ENCODE measurements at regions not wholly inside any gene's neighbourhood (a gene's known extent, or its start where the extent isn't known, plus 50 kb on each side); places are given as distances from the start of the nearest gene placed in this dataset.

- ChIA-PET POLR2A (no interaction called here), CTCF (ENCODE audit: low intra/inter-chr PET ratio) (no interaction called here)
- Histone ChIP-seq H2AFZ (ENCODE audit: low read depth, low read length) (no peak overlapping the region), H3K79me2 (ENCODE audit: control insufficient read depth, insufficient read depth, low read length) (no peaks in the 10 kb centered on the region), H3K4me2 (ENCODE audit: insufficient read depth, low read length) (no peak overlapping the region), H3K27ac (ENCODE audit: extremely low read depth, low read depth, low read length) (no peak overlapping the region), H3K4me1 (replicated peaks in 1 of 2; ENCODE audit: control insufficient read depth in 2 of 2, insufficient read depth in 2 of 2, low read length in 2 of 2) (no peaks in the 10 kb centered on the region), H3K4me3 (no peak overlapping the region), H3K9me3 (replicated peaks; ENCODE audit: control insufficient read depth, insufficient read depth, low read depth, low read length) (no peaks in the 10 kb centered on the region), H3K9me1 (ENCODE audit: control insufficient read depth, insufficient read depth, low read length) (no peaks in the 10 kb centered on the region), H3K36me3 (ENCODE audit: control insufficient read depth, insufficient read depth, low read length) (no peaks in the 10 kb centered on the region), H3K27me3 (ENCODE audit: control insufficient read depth in 2 of 2, insufficient read depth in 2 of 2, low read length in 2 of 2) (no peaks in the 10 kb centered on the region), H3K9ac (ENCODE audit: insufficient read depth in 1 of 2, low read depth in 2 of 2, low read length in 2 of 2) (no peak overlapping the region), H4K20me1 (replicated peaks; ENCODE audit: control insufficient read depth, insufficient read depth, low read length) (no peaks in the 10 kb centered on the region)
- intact Hi-C loops (cut with micrococcal nuclease) = no loop called here
- DNase-seq (ENCODE audit: extremely low read depth in 1 of 4, low spot score in 3 of 4) (no peak), FAIRE-seq (no peak), ATAC-seq (no peak)
- in situ Hi-C loops (cut with MboI) = no loop called here
- WGBS (ENCODE audit: insufficient coverage, low coverage, missing lambda C conversion rate) = no CpG with 5 or more reads among the region's 4 CpGs
- TF ChIP-seq, protein P1, sequence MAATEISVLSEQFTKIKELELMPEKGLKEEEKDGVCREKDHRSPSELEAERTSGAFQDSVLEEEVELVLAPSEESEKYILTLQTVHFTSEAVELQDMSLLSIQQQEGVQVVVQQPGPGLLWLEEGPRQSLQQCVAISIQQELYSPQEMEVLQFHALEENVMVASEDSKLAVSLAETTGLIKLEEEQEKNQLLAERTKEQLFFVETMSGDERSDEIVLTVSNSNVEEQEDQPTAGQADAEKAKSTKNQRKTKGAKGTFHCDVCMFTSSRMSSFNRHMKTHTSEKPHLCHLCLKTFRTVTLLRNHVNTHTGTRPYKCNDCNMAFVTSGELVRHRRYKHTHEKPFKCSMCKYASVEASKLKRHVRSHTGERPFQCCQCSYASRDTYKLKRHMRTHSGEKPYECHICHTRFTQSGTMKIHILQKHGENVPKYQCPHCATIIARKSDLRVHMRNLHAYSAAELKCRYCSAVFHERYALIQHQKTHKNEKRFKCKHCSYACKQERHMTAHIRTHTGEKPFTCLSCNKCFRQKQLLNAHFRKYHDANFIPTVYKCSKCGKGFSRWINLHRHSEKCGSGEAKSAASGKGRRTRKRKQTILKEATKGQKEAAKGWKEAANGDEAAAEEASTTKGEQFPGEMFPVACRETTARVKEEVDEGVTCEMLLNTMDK (IDR thresholded peaks at IDR 0.05; ENCODE audit: borderline replicate concordance, insufficient read depth, low read depth, low read length, poor library complexity, severe bottlenecking) = no peak
- TF ChIP-seq ZBED1 (IDR thresholded peaks at IDR 0.05) (no peak), ZNF740 (CRISPR knock-in tag; IDR thresholded peaks at IDR 0.05) (no peak), ZNF740 (tag; IDR thresholded peaks at IDR 0.05) (no peak), DPF2 (IDR thresholded peaks at IDR 0.05) (no peak), EP300 (IDR thresholded peaks at IDR 0.05; ENCODE audit: low read length) (no peak), ZNF274 (IDR thresholded peaks at IDR 0.05; ENCODE audit: borderline replicate concordance, low read depth, low read length) (no peak), JUN (IDR thresholded peaks at IDR 0.05; ENCODE audit: borderline replicate concordance, low read depth, low read length) (no peak), JUN (CRISPR knock-in tag; IDR thresholded peaks at IDR 0.05; ENCODE audit: borderline replicate concordance) (no peak), MYNN (IDR thresholded peaks at IDR 0.05) (no peak), MYNN (CRISPR knock-in tag; IDR thresholded peaks at IDR 0.05) (no peak)
- TF ChIP-seq, protein P2, sequence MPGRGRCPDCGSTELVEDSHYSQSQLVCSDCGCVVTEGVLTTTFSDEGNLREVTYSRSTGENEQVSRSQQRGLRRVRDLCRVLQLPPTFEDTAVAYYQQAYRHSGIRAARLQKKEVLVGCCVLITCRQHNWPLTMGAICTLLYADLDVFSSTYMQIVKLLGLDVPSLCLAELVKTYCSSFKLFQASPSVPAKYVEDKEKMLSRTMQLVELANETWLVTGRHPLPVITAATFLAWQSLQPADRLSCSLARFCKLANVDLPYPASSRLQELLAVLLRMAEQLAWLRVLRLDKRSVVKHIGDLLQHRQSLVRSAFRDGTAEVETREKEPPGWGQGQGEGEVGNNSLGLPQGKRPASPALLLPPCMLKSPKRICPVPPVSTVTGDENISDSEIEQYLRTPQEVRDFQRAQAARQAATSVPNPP (IDR thresholded peaks at IDR 0.05; ENCODE audit: borderline replicate concordance, insufficient read depth, insufficient read length) = no peak
- TF ChIP-seq, protein P3, sequence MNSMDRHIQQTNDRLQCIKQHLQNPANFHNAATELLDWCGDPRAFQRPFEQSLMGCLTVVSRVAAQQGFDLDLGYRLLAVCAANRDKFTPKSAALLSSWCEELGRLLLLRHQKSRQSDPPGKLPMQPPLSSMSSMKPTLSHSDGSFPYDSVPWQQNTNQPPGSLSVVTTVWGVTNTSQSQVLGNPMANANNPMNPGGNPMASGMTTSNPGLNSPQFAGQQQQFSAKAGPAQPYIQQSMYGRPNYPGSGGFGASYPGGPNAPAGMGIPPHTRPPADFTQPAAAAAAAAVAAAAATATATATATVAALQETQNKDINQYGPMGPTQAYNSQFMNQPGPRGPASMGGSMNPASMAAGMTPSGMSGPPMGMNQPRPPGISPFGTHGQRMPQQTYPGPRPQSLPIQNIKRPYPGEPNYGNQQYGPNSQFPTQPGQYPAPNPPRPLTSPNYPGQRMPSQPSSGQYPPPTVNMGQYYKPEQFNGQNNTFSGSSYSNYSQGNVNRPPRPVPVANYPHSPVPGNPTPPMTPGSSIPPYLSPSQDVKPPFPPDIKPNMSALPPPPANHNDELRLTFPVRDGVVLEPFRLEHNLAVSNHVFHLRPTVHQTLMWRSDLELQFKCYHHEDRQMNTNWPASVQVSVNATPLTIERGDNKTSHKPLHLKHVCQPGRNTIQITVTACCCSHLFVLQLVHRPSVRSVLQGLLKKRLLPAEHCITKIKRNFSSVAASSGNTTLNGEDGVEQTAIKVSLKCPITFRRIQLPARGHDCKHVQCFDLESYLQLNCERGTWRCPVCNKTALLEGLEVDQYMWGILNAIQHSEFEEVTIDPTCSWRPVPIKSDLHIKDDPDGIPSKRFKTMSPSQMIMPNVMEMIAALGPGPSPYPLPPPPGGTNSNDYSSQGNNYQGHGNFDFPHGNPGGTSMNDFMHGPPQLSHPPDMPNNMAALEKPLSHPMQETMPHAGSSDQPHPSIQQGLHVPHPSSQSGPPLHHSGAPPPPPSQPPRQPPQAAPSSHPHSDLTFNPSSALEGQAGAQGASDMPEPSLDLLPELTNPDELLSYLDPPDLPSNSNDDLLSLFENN (IDR thresholded peaks at IDR 0.05; ENCODE audit: low read depth in 2 of 2, low read length in 2 of 2) = no peak
- no TSS peak for BruUV-seq (replicated peaks)
These were observed 1217.9 kb upstream of the ACO1 start for GRCh38 chr9:31166516-31166915.

Data from K562 (cell line).